Mesenchymal stem cell (in vitro differentiated cells and primary cell): ENCODE measurements at regions not wholly inside any gene's neighbourhood (a gene's known extent, or its start where the extent isn't known, plus 50 kb on each side); places are given as distances from the start of the nearest gene placed in this dataset.

Source experiments
- DNase-seq: peaks from one replicate; pipeline ENCODE4 v3.0.0-alpha.2; 2013
- H2AFZ ChIP-seq: one replicate; pipeline ENCODE4 v1.6.1; 2013; ENCODE audit warnings: low read depth, mild to moderate bottlenecking, control low read depth, inconsistent platforms, low read length, moderate library complexity
- H2AK5ac ChIP-seq: 2 replicates; pipeline ENCODE4 v1.6.1; 2013; ENCODE audit warnings: low read length, moderate library complexity, mild to moderate bottlenecking, inconsistent platforms; ENCODE audit not compliant: severe bottlenecking
- H2BK120ac ChIP-seq: one replicate; pipeline ENCODE4 v1.6.1; 2013; ENCODE audit warnings: low read depth, mild to moderate bottlenecking, inconsistent platforms, low read length, moderate library complexity
- H2BK12ac ChIP-seq, 2 experiments: one replicate each; pipeline ENCODE4 v1.6.1; 2013; ENCODE audit warnings: inconsistent platforms in 2 of 2, low read length in 2 of 2, mild to moderate bottlenecking in 2 of 2, moderate library complexity in 2 of 2, control low read depth in 1 of 2
- H2BK15ac ChIP-seq: one replicate; pipeline ENCODE4 v1.6.1; 2013; ENCODE audit warnings: mild to moderate bottlenecking, low read depth, inconsistent platforms; ENCODE audit not compliant: poor library complexity, severe bottlenecking
- H2BK5ac ChIP-seq: 2 replicates; pipeline ENCODE4 v1.6.1; 2013; ENCODE audit warnings: low read depth, mild to moderate bottlenecking, low read length, control low read depth, inconsistent platforms; ENCODE audit not compliant: poor library complexity, severe bottlenecking
- H3K14ac ChIP-seq, 2 experiments: one replicate each; pipeline ENCODE4 v1.6.1; 2013; ENCODE audit warnings: inconsistent platforms in 2 of 2, low read length in 2 of 2, control low read depth in 1 of 2, mild to moderate bottlenecking in 1 of 2, moderate library complexity in 1 of 2
- H3K18ac ChIP-seq, 2 experiments: one replicate each; pipeline ENCODE4 v1.6.1; 2013; ENCODE audit warnings: inconsistent platforms in 2 of 2, low read length in 2 of 2, control low read depth in 1 of 2, low read depth in 1 of 2, mild to moderate bottlenecking in 1 of 2
- H3K23ac ChIP-seq, 2 experiments: one replicate each; pipeline ENCODE4 v1.6.1; 2013; ENCODE audit warnings: inconsistent platforms in 2 of 2, low read length in 2 of 2, mild to moderate bottlenecking in 2 of 2, moderate library complexity in 2 of 2, control low read depth in 1 of 2
- H3K27ac ChIP-seq: 2 replicates; pipeline ENCODE4 v1.5.1; 2013; ENCODE audit warnings: mild to moderate bottlenecking, moderate library complexity, low read length, control low read depth, inconsistent platforms; ENCODE audit not compliant: poor library complexity, severe bottlenecking
- H3K27me3 ChIP-seq, 2 experiments: 2 replicates each; pipeline versions ENCODE4 v1.6.1 to v1.7.0; 2013; ENCODE audit warnings: low read length in 2 of 2, mild to moderate bottlenecking in 2 of 2, moderate library complexity in 2 of 2, control low read depth in 1 of 2, inconsistent platforms in 1 of 2; ENCODE audit not compliant: control insufficient read depth in 1 of 2, insufficient read depth in 1 of 2
- H3K36me3 ChIP-seq, 2 experiments: 2 replicates each; pipeline versions ENCODE4 v1.6.1 to v1.7.0; 2013; ENCODE audit warnings: low read length in 2 of 2, control low read depth in 1 of 2, inconsistent platforms in 1 of 2, low read depth in 1 of 2, mild to moderate bottlenecking in 1 of 2; ENCODE audit not compliant: insufficient read depth in 2 of 2, control insufficient read depth in 1 of 2
- H3K4ac ChIP-seq, 2 experiments: one replicate each; pipeline ENCODE4 v1.6.1; 2013; ENCODE audit warnings: inconsistent platforms in 2 of 2, low read length in 2 of 2, mild to moderate bottlenecking in 2 of 2, moderate library complexity in 2 of 2, control low read depth in 1 of 2, low read depth in 1 of 2
- H3K4me1 ChIP-seq: 2 replicates; pipeline ENCODE4 v1.6.1; 2013; ENCODE audit warnings: low read depth, low read length, control low read depth; ENCODE audit not compliant: control insufficient read depth, insufficient read depth
- H3K4me2 ChIP-seq: 2 replicates; pipeline ENCODE4 v1.6.1; 2013; ENCODE audit warnings: low read length, mild to moderate bottlenecking, inconsistent platforms; ENCODE audit not compliant: poor library complexity, severe bottlenecking
- H3K4me3 ChIP-seq, 2 experiments: 2 replicates each; pipeline versions ENCODE4 v1.5.1 to v1.7.0; 2013; ENCODE audit warnings: low read length in 2 of 2, mild to moderate bottlenecking in 2 of 2, control low read depth in 1 of 2, low read depth in 1 of 2; ENCODE audit not compliant: insufficient read depth in 1 of 2
- H3K79me1 ChIP-seq: replicated peaks from 2 replicates; pipeline ENCODE4 v1.6.1; 2013; ENCODE audit warnings: mild to moderate bottlenecking, control low read depth, low read length, inconsistent platforms; ENCODE audit not compliant: poor library complexity, severe bottlenecking
- H3K9ac ChIP-seq: 2 replicates; pipeline ENCODE4 v1.7.0; 2013; ENCODE audit warnings: mild to moderate bottlenecking, low read length, moderate library complexity
- H3K9me3 ChIP-seq: 2 replicates; pipeline ENCODE4 v1.7.0; 2013; ENCODE audit warnings: mild to moderate bottlenecking, low read length; ENCODE audit not compliant: control insufficient read depth
- H4K8ac ChIP-seq: one replicate; pipeline ENCODE4 v1.6.1; 2013; ENCODE audit warnings: inconsistent platforms, mild to moderate bottlenecking, low read length, moderate library complexity
- H4K91ac ChIP-seq: one replicate; pipeline ENCODE4 v1.6.1; 2013; ENCODE audit warnings: mild to moderate bottlenecking, low read length, inconsistent platforms
- WGBS: methylation state at CpG from one replicate; pipeline ENCODE4 v1.1.7; 2013; ENCODE audit warnings: mixed read lengths; 5-methylcytosine and 5-hydroxymethylcytosine counted together

- no peak overlapping the region for H2AK5ac ChIP-seq
- no peak overlapping the region for H4K91ac ChIP-seq
- H4K8ac ChIP-seq: no peak overlapping the region
- no peak for DNase-seq
- H3K18ac ChIP-seq: no peak overlapping the region
- no peak overlapping the region for H2BK12ac ChIP-seq
- no peak overlapping the region for H3K23ac ChIP-seq
- no peak overlapping the region for H3K4ac ChIP-seq
- no peak overlapping the region for H2BK5ac ChIP-seq
- no peak overlapping the region for H2BK15ac ChIP-seq
- H3K79me1 ChIP-seq: no peaks in the 10 kb centered on the region
- no peak overlapping the region for H3K14ac ChIP-seq
- H3K4me3 ChIP-seq: no peak overlapping the region
- no peak overlapping the region for H3K4me2 ChIP-seq
- H3K4me1 ChIP-seq: no peaks in the 10 kb centered on the region
- H3K27ac ChIP-seq: no peak overlapping the region
- H3K9ac ChIP-seq: no peak overlapping the region
- no peak overlapping the region for H2AFZ ChIP-seq
- H3K36me3 ChIP-seq: no peaks in the 10 kb centered on the region
- no peak overlapping the region for H2BK120ac ChIP-seq
- no peaks in the 10 kb centered on the region for H3K27me3 ChIP-seq
- 75% methylated on average over 2 of the region's 2 CpGs for WGBS
- no peaks in the 10 kb centered on the region for H3K9me3 ChIP-seq
Observed at GRCh38 chr4:163833669-163834068, 339.2 kb downstream of the TMA16 start.

GRCh38 chr4:163846008-163846407, 351.5 kb downstream of the TMA16 start:
- WGBS: 100% methylated on average over 2 of the region's 3 CpGs
- no peak overlapping the region for H3K18ac ChIP-seq
- H2BK5ac ChIP-seq: no peak overlapping the region
- no peak overlapping the region for H2BK15ac ChIP-seq
- H3K9ac ChIP-seq: no peak overlapping the region
- no peaks in the 10 kb centered on the region for H3K36me3 ChIP-seq
- no peak for DNase-seq
- H2BK120ac ChIP-seq: no peak overlapping the region
- H3K4ac ChIP-seq: no peak overlapping the region
- no peaks in the 10 kb centered on the region for H3K79me1 ChIP-seq
- no peak overlapping the region for H2BK12ac ChIP-seq
- no peak overlapping the region for H2AFZ ChIP-seq
- H3K27ac ChIP-seq: no peak overlapping the region
- H3K4me3 ChIP-seq: no peak overlapping the region
- no peaks in the 10 kb centered on the region for H3K4me1 ChIP-seq
- H3K9me3 ChIP-seq: no peaks in the 10 kb centered on the region
- no peak overlapping the region for H3K4me2 ChIP-seq
- H3K14ac ChIP-seq: no peak overlapping the region
- H2AK5ac ChIP-seq: no peak overlapping the region
- no peaks in the 10 kb centered on the region for H3K27me3 ChIP-seq
- H3K23ac ChIP-seq: no peak overlapping the region
- H4K91ac ChIP-seq: no peak overlapping the region
- no peak overlapping the region for H4K8ac ChIP-seq

- no peak overlapping the region for H3K4me3 ChIP-seq
- no peak overlapping the region for H2BK15ac ChIP-seq
- H3K27ac ChIP-seq: no peak overlapping the region
- H3K9ac ChIP-seq: no peak overlapping the region
- no peak overlapping the region for H2BK5ac ChIP-seq
- H3K18ac ChIP-seq: no peak overlapping the region
- no peak overlapping the region for H2AFZ ChIP-seq
- H4K8ac ChIP-seq: no peak overlapping the region
- no peak overlapping the region for H3K4ac ChIP-seq
- H4K91ac ChIP-seq: no peak overlapping the region
- no peak for DNase-seq
- H3K4me2 ChIP-seq: no peak overlapping the region
- no peaks in the 10 kb centered on the region for H3K27me3 ChIP-seq
- H3K9me3 ChIP-seq: no peaks in the 10 kb centered on the region
- no peak overlapping the region for H2BK12ac ChIP-seq
- H3K4me1 ChIP-seq: no peaks in the 10 kb centered on the region
- no peaks in the 10 kb centered on the region for H3K79me1 ChIP-seq
- no peaks in the 10 kb centered on the region for H3K36me3 ChIP-seq
- H3K23ac ChIP-seq: no peak overlapping the region
- 92% methylated on average over 2 of the region's 3 CpGs for WGBS
- no peak overlapping the region for H3K14ac ChIP-seq
- H2AK5ac ChIP-seq: no peak overlapping the region
- no peak overlapping the region for H2BK120ac ChIP-seq
Observed at GRCh38 chr4:163852246-163852645, 357.8 kb downstream of the TMA16 start.

- no peak overlapping the region for H3K18ac ChIP-seq
- no peaks in the 10 kb centered on the region for H3K4me1 ChIP-seq
- H3K4me3 ChIP-seq: no peak overlapping the region
- H2BK12ac ChIP-seq: no peak overlapping the region
- WGBS: 85% methylated on average over 3 of the region's 3 CpGs
- no peak overlapping the region for H2AFZ ChIP-seq
- H3K36me3 ChIP-seq: no peaks in the 10 kb centered on the region
- H3K9ac ChIP-seq: no peak overlapping the region
- H3K27me3 ChIP-seq: no peaks in the 10 kb centered on the region
- H2AK5ac ChIP-seq: no peak overlapping the region
- no peak overlapping the region for H4K8ac ChIP-seq
- H2BK5ac ChIP-seq: no peak overlapping the region
- no peak overlapping the region for H4K91ac ChIP-seq
- no peaks in the 10 kb centered on the region for H3K79me1 ChIP-seq
- H3K27ac ChIP-seq: no peak overlapping the region
- DNase-seq: no peak
- no peak overlapping the region for H3K4ac ChIP-seq
- H3K9me3 ChIP-seq: no peaks in the 10 kb centered on the region
- H2BK15ac ChIP-seq: no peak overlapping the region
- no peak overlapping the region for H3K14ac ChIP-seq
- H3K4me2 ChIP-seq: no peak overlapping the region
- H2BK120ac ChIP-seq: no peak overlapping the region
- H3K23ac ChIP-seq: no peak overlapping the region
Observed at GRCh38 chr4:163857903-163858302, 363.4 kb downstream of the TMA16 start.
